ENCODE measurements at regions not wholly inside any gene's neighbourhood (a gene's known extent, or its start where the extent isn't known, plus 50 kb on each side); places are given as distances from the start of the nearest gene placed in this dataset.

DNA sequence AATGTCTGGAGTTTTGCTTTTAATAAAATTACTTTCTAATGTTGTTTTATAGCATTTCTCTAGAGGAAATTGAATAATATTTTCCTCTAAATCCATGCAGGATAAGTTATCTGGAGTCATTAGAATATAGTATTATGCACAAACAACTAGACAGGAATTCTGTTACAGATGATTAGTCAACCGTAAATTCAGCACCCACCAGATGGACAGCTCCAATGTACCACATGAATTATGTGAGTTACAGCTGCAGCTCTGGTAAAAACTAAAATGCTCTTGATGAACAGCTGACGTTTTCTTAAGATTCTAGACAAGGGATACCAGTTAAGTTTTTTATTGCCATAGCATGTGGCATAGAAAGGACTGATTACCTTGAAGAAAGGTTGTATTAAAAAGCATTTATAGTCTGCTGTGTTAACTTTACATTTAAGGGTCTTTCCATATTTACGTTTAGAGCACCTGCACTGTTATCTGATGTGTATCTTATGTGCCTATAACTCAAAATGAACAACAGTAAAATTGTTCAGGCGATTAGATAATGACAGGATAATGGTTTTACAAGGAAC lies 321.4 kb upstream of the LRFN5 start:
- BruUV-seq (replicated peaks): no TSS peak
- no peak overlapping the region for H2AFZ ChIP-seq (ENCODE audit: low read depth, low read length, poor library complexity, severe bottlenecking)
- TF ChIP-seq EZH2 (IDR thresholded peaks at IDR 0.05) (no peak), MAX (IDR thresholded peaks at IDR 0.05) (no peak), JUND (IDR thresholded peaks at IDR 0.05) (no peak), ELF1 (IDR thresholded peaks at IDR 0.05; ENCODE audit: borderline replicate concordance, low read depth) (no peak)
- TF ChIP-seq, protein P1, sequence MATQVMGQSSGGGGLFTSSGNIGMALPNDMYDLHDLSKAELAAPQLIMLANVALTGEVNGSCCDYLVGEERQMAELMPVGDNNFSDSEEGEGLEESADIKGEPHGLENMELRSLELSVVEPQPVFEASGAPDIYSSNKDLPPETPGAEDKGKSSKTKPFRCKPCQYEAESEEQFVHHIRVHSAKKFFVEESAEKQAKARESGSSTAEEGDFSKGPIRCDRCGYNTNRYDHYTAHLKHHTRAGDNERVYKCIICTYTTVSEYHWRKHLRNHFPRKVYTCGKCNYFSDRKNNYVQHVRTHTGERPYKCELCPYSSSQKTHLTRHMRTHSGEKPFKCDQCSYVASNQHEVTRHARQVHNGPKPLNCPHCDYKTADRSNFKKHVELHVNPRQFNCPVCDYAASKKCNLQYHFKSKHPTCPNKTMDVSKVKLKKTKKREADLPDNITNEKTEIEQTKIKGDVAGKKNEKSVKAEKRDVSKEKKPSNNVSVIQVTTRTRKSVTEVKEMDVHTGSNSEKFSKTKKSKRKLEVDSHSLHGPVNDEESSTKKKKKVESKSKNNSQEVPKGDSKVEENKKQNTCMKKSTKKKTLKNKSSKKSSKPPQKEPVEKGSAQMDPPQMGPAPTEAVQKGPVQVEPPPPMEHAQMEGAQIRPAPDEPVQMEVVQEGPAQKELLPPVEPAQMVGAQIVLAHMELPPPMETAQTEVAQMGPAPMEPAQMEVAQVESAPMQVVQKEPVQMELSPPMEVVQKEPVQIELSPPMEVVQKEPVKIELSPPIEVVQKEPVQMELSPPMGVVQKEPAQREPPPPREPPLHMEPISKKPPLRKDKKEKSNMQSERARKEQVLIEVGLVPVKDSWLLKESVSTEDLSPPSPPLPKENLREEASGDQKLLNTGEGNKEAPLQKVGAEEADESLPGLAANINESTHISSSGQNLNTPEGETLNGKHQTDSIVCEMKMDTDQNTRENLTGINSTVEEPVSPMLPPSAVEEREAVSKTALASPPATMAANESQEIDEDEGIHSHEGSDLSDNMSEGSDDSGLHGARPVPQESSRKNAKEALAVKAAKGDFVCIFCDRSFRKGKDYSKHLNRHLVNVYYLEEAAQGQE (IDR thresholded peaks at IDR 0.05; ENCODE audit: low read depth): peak; percentile 72
- no peak overlapping the region for H3K9ac ChIP-seq (ENCODE audit: low read length)
- DNase-seq (ENCODE audit: low read depth, low spot score) (no peak), ATAC-seq (no peak)
- no peaks in the 10 kb centered on the region for H3K27me3 ChIP-seq (ENCODE audit: insufficient read depth, low read length)
- no peaks in the 10 kb centered on the region for H4K20me1 ChIP-seq (ENCODE audit: insufficient read depth)
- H3K4me1 ChIP-seq (ENCODE audit: control insufficient read depth in 1 of 2, insufficient read depth in 2 of 2, low read length in 2 of 2): no peaks in the 10 kb centered on the region
- H3K27ac ChIP-seq (ENCODE audit: low read depth, low read length): no peak overlapping the region
- ChIA-PET POLR2A (no interaction called here), RAD21 (ENCODE audit: low non-redundant PET in 1 of 2, low total read pairs in 2 of 2, uncharacterized antibody in 2 of 2, unreplicated experiment in 2 of 2) (no interaction called here), CTCF (no interaction called here)
- no peaks in the 10 kb centered on the region for H3K79me2 ChIP-seq (ENCODE audit: insufficient read depth, low read length)
- H3K4me2 ChIP-seq (ENCODE audit: low read length): no peak overlapping the region
- H3K4me3 ChIP-seq (replicated peaks in 1 of 2; ENCODE audit: low read depth in 1 of 2, low read length in 2 of 2): no peak overlapping the region
- no peaks in the 10 kb centered on the region for H3K9me2 ChIP-seq (ENCODE audit: insufficient read depth)
- intact Hi-C loops (cut with micrococcal nuclease): no loop called here
- H3K9me3 ChIP-seq (ENCODE audit: control insufficient read depth in 1 of 2, insufficient read depth in 1 of 2, low read depth in 1 of 2, low read length in 2 of 2): no peaks in the 10 kb centered on the region
- H3K36me3 ChIP-seq (ENCODE audit: control insufficient read depth in 1 of 2, insufficient read depth in 2 of 2, low read length in 2 of 2): no peaks in the 10 kb centered on the region

- Histone ChIP-seq H3K4me1 (ENCODE audit: control insufficient read depth in 1 of 2, insufficient read depth in 2 of 2, low read length in 2 of 2) (no peaks in the 10 kb centered on the region), H3K36me3 (ENCODE audit: control insufficient read depth in 1 of 2, insufficient read depth in 2 of 2, low read length in 2 of 2) (no peaks in the 10 kb centered on the region), H3K79me2 (ENCODE audit: insufficient read depth, low read length) (no peaks in the 10 kb centered on the region), H3K4me2 (ENCODE audit: low read length) (no peak overlapping the region), H3K27ac (ENCODE audit: low read depth, low read length) (no peak overlapping the region), H3K9ac (ENCODE audit: low read length) (no peak overlapping the region), H3K9me2 (ENCODE audit: insufficient read depth) (no peaks in the 10 kb centered on the region), H4K20me1 (ENCODE audit: insufficient read depth) (no peaks in the 10 kb centered on the region), H3K4me3 (replicated peaks in 1 of 2; ENCODE audit: low read depth in 1 of 2, low read length in 2 of 2) (no peak overlapping the region), H3K9me3 (ENCODE audit: control insufficient read depth in 1 of 2, insufficient read depth in 1 of 2, low read depth in 1 of 2, low read length in 2 of 2) (0 out of 4 replicates have a peak, but pooled peaks cover 0 to 3% of the 10 kb centered on the region in 2 experiments), H3K27me3 (ENCODE audit: insufficient read depth, low read length) (no peaks in the 10 kb centered on the region), H2AFZ (ENCODE audit: low read depth, low read length, poor library complexity, severe bottlenecking) (no peak overlapping the region)
- no peak for ATAC-seq
- RAD21 ChIA-PET (ENCODE audit: low non-redundant PET in 1 of 2, low total read pairs in 2 of 2, uncharacterized antibody in 2 of 2, unreplicated experiment in 2 of 2): no interaction called here
- BruUV-seq (replicated peaks): no TSS peak
- CTCF ChIA-PET: interaction anchor here (2.1 kb wide), 1 partner anchor 320 kb away, joined by 11 read pairs; no protein-coding TSS in a partner anchor
- POLR2A ChIA-PET: no interaction called here
- no peak for TF ChIP-seq MAX (IDR thresholded peaks at IDR 0.05)
- TF ChIP-seq RAD21 (IDR thresholded peaks at IDR 0.05; ENCODE audit: low read depth): peak; percentile 39; the same call in 1 of the 2 replicates
- no peak for TF ChIP-seq POLR2AphosphoS5 (IDR thresholded peaks at IDR 0.05; ENCODE audit: low read depth, low read length)
- TF ChIP-seq, protein P2, sequence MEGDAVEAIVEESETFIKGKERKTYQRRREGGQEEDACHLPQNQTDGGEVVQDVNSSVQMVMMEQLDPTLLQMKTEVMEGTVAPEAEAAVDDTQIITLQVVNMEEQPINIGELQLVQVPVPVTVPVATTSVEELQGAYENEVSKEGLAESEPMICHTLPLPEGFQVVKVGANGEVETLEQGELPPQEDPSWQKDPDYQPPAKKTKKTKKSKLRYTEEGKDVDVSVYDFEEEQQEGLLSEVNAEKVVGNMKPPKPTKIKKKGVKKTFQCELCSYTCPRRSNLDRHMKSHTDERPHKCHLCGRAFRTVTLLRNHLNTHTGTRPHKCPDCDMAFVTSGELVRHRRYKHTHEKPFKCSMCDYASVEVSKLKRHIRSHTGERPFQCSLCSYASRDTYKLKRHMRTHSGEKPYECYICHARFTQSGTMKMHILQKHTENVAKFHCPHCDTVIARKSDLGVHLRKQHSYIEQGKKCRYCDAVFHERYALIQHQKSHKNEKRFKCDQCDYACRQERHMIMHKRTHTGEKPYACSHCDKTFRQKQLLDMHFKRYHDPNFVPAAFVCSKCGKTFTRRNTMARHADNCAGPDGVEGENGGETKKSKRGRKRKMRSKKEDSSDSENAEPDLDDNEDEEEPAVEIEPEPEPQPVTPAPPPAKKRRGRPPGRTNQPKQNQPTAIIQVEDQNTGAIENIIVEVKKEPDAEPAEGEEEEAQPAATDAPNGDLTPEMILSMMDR (IDR thresholded peaks at IDR 0.05 in 2 of 3, conservative IDR thresholded peaks at IDR 0.05 in 1 of 3; ENCODE audit: borderline replicate concordance in 1 of 3, insufficient read depth in 1 of 3, low read depth in 2 of 3, low read length in 2 of 3): peak in 1 of 3 experiments; percentile 35; a peak in 2 of 6 replicates
- no peak for TF ChIP-seq POLR2A (IDR thresholded peaks at IDR 0.05; ENCODE audit: borderline replicate concordance, extremely low read depth, insufficient read depth, insufficient read length)
- DNase-seq (ENCODE audit: low read depth, low spot score): no peak
- intact Hi-C loops (cut with micrococcal nuclease): loop anchor here (5.0 kb wide), 1 partner anchor 322 kb away; no protein-coding TSS in a partner anchor
Measured at GRCh38 chr14:41280745-41281144, 325.9 kb upstream of the LRFN5 start.
